Right forelimb (tissue), 1 donor: ENCODE measurements at regions not wholly inside any gene's neighbourhood (a gene's known extent, or its start where the extent isn't known, plus 50 kb on each side); places are given as distances from the start of the nearest gene placed in this dataset.
"Not testable (repeated sequence)": the region's sequence is repeated elsewhere in the genome, so short reads cannot be mapped to it uniquely, and the experiment has no call there.

Experiments used
- DNase-seq: peaks from one replicate; pipeline ENCODE4 v3.0.0-alpha.2; 2018

GRCh38 chr14:31911160-31911559 is 165.9 kb upstream of the ARHGAP5 start:
- DNase-seq = no peak

GRCh38 chr14:31913370-31913769 is 163.7 kb upstream of the ARHGAP5 start:
- DNase-seq = no peak

- DNase-seq = not testable (repeated sequence)
These were observed 158.8 kb upstream of the ARHGAP5 start for GRCh38 chr14:31918289-31918688.

- no peak for DNase-seq
These were observed 157.1 kb upstream of the ARHGAP5 start for GRCh38 chr14:31920001-31920400.

- DNase-seq = no peak
These were observed 156.0 kb upstream of the ARHGAP5 start for GRCh38 chr14:31920989-31921650.

- no peak for DNase-seq
These were observed 155.4 kb upstream of the ARHGAP5 start for GRCh38 chr14:31921721-31922120.

- no peak for DNase-seq
These were observed 151.0 kb upstream of the ARHGAP5 start for GRCh38 chr14:31926123-31926522.

- DNase-seq = no peak
These were observed 150.3 kb upstream of the ARHGAP5 start for GRCh38 chr14:31926652-31927347.

- DNase-seq = no peak
These were observed 149.7 kb upstream of the ARHGAP5 start for GRCh38 chr14:31927348-31927832.

- DNase-seq = no peak
These were observed 147.0 kb upstream of the ARHGAP5 start for GRCh38 chr14:31930070-31930469.

- no peak for DNase-seq
These were observed 146.4 kb upstream of the ARHGAP5 start for GRCh38 chr14:31930493-31931240.

- no peak for DNase-seq
These were observed 144.4 kb upstream of the ARHGAP5 start for GRCh38 chr14:31932675-31933074.

GRCh38 chr14:31933716-31934115 is 143.4 kb upstream of the ARHGAP5 start:
- no peak for DNase-seq

GRCh38 chr14:31934767-31935266 is 142.3 kb upstream of the ARHGAP5 start:
- no peak for DNase-seq

GRCh38 chr14:31935391-31935790 is 141.7 kb upstream of the ARHGAP5 start:
- DNase-seq = no peak

GRCh38 chr14:31936115-31936514 is 141.0 kb upstream of the ARHGAP5 start:
- DNase-seq = no peak

GRCh38 chr14:31937730-31938346 is 139.3 kb upstream of the ARHGAP5 start:
- DNase-seq = no peak

- DNase-seq = no peak
These were observed 137.2 kb upstream of the ARHGAP5 start for GRCh38 chr14:31939934-31940333.

GRCh38 chr14:31941487-31941886 is 135.6 kb upstream of the ARHGAP5 start:
- DNase-seq = no peak

GRCh38 chr14:31942166-31942841 is 134.8 kb upstream of the ARHGAP5 start:
- no peak for DNase-seq

GRCh38 chr14:31943217-31943799 is 133.8 kb upstream of the ARHGAP5 start:
- DNase-seq = no peak

GRCh38 chr14:31943861-31944255 is 133.2 kb upstream of the ARHGAP5 start:
- DNase-seq = no peak
